Neural cell (in vitro differentiated cells): ENCODE measurements at regions not wholly inside any gene's neighbourhood (a gene's known extent, or its start where the extent isn't known, plus 50 kb on each side); places are given as distances from the start of the nearest gene placed in this dataset.

ENCODE experiments used
- H2AFZ ChIP-seq: fragments of 200-600, 300-800 bp; sonication (generic), shearing (Covaris generic); 2 replicates; pipeline ENCODE4 v1.6.0; 2014; ENCODE audit warnings: low read depth, mild to moderate bottlenecking, antibody characterized with exemption, low read length, moderate library complexity
- H3F3A ChIP-seq: fragments of 200-600 bp; shearing (Covaris generic); 2 replicates; pipeline ENCODE4 v1.6.1; 2016; ENCODE audit warnings: mild to moderate bottlenecking, moderate library complexity, mixed read lengths, antibody characterized with exemption, low read length; ENCODE audit not compliant: insufficient read depth, poor library complexity, severe bottlenecking
- H3K27ac ChIP-seq: fragments of 200-600, 300-800 bp; sonication (generic), shearing (Covaris generic); 2 replicates; pipeline ENCODE4 v1.5.1; 2014; ENCODE audit warnings: mild to moderate bottlenecking, low read length, moderate library complexity
- H3K27me3 ChIP-seq: fragments of 300-800, 200-600 bp; sonication (generic), shearing (Covaris generic); 2 replicates; pipeline ENCODE4 v1.6.0; 2014; ENCODE audit warnings: mild to moderate bottlenecking, low read depth, low read length, moderate library complexity; ENCODE audit not compliant: insufficient read depth
- H3K36me3 ChIP-seq: fragments of 300-800, 200-600 bp; sonication (generic), shearing (Covaris generic); 2 replicates; pipeline ENCODE4 v1.5.1; 2014; ENCODE audit warnings: mild to moderate bottlenecking, antibody characterized with exemption, low read length, moderate library complexity; ENCODE audit not compliant: insufficient read depth
- H3K4me2 ChIP-seq: fragments of 300-800, 200-600 bp; sonication (generic), shearing (Covaris generic); 2 replicates; pipeline ENCODE4 v1.6.0; 2014; ENCODE audit warnings: mild to moderate bottlenecking, low read length
- H3K4me3 ChIP-seq: fragments of 300-800, 200-600 bp; sonication (generic), shearing (Covaris generic); 2 replicates; pipeline ENCODE4 v1.5.1; 2014; ENCODE audit warnings: mild to moderate bottlenecking, low read length, moderate library complexity
- H3K79me2 ChIP-seq: fragments of 200-600 bp; shearing (Covaris generic); replicated peaks from 2 replicates; pipeline ENCODE4 v1.6.0; 2014; ENCODE audit warnings: mild to moderate bottlenecking, low read length, moderate library complexity; ENCODE audit not compliant: insufficient read depth
- H3K9ac ChIP-seq: fragments of 300-800, 200-600 bp; sonication (generic), shearing (Covaris generic); 2 replicates; pipeline ENCODE4 v1.6.1; 2016; ENCODE audit warnings: mild to moderate bottlenecking, low read length, mixed read lengths
- H3K9me2 ChIP-seq: fragments of 200-600 bp; shearing (Covaris generic); 2 replicates; pipeline ENCODE4 v1.6.1; 2016; ENCODE audit warnings: mild to moderate bottlenecking, low read length, mixed read lengths; ENCODE audit not compliant: insufficient read depth
- H3K9me3 ChIP-seq: fragments of 200-600, 300-800 bp; sonication (generic), shearing (Covaris generic); 2 replicates; pipeline ENCODE4 v1.6.1; 2016; ENCODE audit warnings: mild to moderate bottlenecking, mixed run types, low read length, moderate library complexity, mixed read lengths
- H4K20me1 ChIP-seq: fragments of 200-600 bp; shearing (Covaris generic); 2 replicates; pipeline ENCODE4 v1.6.1; 2016; ENCODE audit warnings: mild to moderate bottlenecking, mixed run types; ENCODE audit not compliant: insufficient read depth
- EP300 ChIP-seq: fragments of 450-650 bp; conservative IDR thresholded peaks from 2 replicates; pipeline ENCODE4 v1.6.1; 2014; ENCODE audit warnings: antibody characterized with exemption, mild to moderate bottlenecking, moderate library complexity; ENCODE audit not compliant: poor library complexity, severe bottlenecking
- EZH2 ChIP-seq: fragments of 200-600, 300-800 bp; shearing (Covaris generic), sonication (generic); IDR thresholded peaks from 2 replicates; pipeline ENCODE4 v1.6.1; 2014; ENCODE audit warnings: antibody characterized with exemption, low read length, borderline replicate concordance, mild to moderate bottlenecking; ENCODE audit not compliant: insufficient read depth, poor library complexity, severe bottlenecking
- MXI1 ChIP-seq: fragments of 450-650 bp; conservative IDR thresholded peaks from 2 replicates; pipeline ENCODE4 v1.6.1; 2014; ENCODE audit warnings: antibody characterized with exemption, mild to moderate bottlenecking; ENCODE audit not compliant: poor library complexity, severe bottlenecking
- POLR2AphosphoS5 ChIP-seq: IDR thresholded peaks from 2 replicates; pipeline ENCODE4 v1.6.1; 2012
- RAD21 ChIP-seq: fragments of 450-650 bp; conservative IDR thresholded peaks from 2 replicates; pipeline ENCODE4 v1.6.1; 2014; ENCODE audit warnings: antibody characterized with exemption, mild to moderate bottlenecking, moderate library complexity
- SMC3 ChIP-seq: fragments of 450-650 bp; conservative IDR thresholded peaks from 2 replicates; pipeline ENCODE4 v1.6.1; 2014; ENCODE audit warnings: antibody characterized with exemption, mild to moderate bottlenecking, moderate library complexity; ENCODE audit not compliant: poor library complexity
- TAF1 ChIP-seq: IDR thresholded peaks from 2 replicates; pipeline ENCODE4 v1.6.1; 2012; ENCODE audit warnings: low read depth
- TF ChIP-seq, protein P1 (sequence below): fragments of 450-650 bp; IDR thresholded peaks from 2 replicates; pipeline ENCODE4 v1.5.1; 2014; ENCODE audit warnings: antibody characterized with exemption, mild to moderate bottlenecking, moderate library complexity; ENCODE audit not compliant: poor library complexity, severe bottlenecking
- TF ChIP-seq, protein P2 (sequence below): IDR thresholded peaks from 2 replicates; pipeline ENCODE4 v1.6.1; 2012; ENCODE audit warnings: borderline replicate concordance

DNA sequence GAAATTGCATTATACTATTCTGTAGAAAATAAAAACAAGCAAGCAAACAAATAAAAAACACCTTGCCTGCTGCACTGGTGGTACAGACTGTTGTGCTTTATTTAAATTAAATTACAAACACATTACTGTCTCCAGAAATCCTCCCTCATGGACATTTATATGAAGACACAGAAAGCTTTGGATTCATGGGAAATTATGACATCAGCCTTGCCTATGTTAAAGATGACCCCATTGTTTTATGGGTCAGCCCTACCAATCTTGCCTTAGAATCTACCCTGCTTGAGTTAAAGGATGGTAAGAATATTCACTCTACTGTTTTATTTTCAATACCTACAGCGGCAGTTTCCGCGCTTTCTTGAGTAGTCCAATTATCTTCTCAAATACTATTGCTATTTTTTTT lies 1379.9 kb downstream of the TECRL start:
- H4K20me1 ChIP-seq = no peaks in the 10 kb centered on the region
- no peaks in the 10 kb centered on the region for H3K9me2 ChIP-seq
- no peak overlapping the region for H3K27ac ChIP-seq
- H3K79me2 ChIP-seq = no peaks in the 10 kb centered on the region
- H3K9ac ChIP-seq = no peak overlapping the region
- H3K9me3 ChIP-seq = no peaks in the 10 kb centered on the region
- H3K4me3 ChIP-seq = no peak overlapping the region
- no peak overlapping the region for H3K4me2 ChIP-seq
- no peaks in the 10 kb centered on the region for H3K36me3 ChIP-seq
- no peaks in the 10 kb centered on the region for H3K27me3 ChIP-seq
- no peaks in the 10 kb centered on the region for H3F3A ChIP-seq
- TF ChIP-seq MXI1 (no peak), SMC3 (no peak), POLR2AphosphoS5 (no peak), TAF1 (no peak), RAD21 (no peak), EP300 (no peak), EZH2 (no peak)
- TF ChIP-seq, protein P1, sequence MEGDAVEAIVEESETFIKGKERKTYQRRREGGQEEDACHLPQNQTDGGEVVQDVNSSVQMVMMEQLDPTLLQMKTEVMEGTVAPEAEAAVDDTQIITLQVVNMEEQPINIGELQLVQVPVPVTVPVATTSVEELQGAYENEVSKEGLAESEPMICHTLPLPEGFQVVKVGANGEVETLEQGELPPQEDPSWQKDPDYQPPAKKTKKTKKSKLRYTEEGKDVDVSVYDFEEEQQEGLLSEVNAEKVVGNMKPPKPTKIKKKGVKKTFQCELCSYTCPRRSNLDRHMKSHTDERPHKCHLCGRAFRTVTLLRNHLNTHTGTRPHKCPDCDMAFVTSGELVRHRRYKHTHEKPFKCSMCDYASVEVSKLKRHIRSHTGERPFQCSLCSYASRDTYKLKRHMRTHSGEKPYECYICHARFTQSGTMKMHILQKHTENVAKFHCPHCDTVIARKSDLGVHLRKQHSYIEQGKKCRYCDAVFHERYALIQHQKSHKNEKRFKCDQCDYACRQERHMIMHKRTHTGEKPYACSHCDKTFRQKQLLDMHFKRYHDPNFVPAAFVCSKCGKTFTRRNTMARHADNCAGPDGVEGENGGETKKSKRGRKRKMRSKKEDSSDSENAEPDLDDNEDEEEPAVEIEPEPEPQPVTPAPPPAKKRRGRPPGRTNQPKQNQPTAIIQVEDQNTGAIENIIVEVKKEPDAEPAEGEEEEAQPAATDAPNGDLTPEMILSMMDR = no peak
- TF ChIP-seq, protein P2, sequence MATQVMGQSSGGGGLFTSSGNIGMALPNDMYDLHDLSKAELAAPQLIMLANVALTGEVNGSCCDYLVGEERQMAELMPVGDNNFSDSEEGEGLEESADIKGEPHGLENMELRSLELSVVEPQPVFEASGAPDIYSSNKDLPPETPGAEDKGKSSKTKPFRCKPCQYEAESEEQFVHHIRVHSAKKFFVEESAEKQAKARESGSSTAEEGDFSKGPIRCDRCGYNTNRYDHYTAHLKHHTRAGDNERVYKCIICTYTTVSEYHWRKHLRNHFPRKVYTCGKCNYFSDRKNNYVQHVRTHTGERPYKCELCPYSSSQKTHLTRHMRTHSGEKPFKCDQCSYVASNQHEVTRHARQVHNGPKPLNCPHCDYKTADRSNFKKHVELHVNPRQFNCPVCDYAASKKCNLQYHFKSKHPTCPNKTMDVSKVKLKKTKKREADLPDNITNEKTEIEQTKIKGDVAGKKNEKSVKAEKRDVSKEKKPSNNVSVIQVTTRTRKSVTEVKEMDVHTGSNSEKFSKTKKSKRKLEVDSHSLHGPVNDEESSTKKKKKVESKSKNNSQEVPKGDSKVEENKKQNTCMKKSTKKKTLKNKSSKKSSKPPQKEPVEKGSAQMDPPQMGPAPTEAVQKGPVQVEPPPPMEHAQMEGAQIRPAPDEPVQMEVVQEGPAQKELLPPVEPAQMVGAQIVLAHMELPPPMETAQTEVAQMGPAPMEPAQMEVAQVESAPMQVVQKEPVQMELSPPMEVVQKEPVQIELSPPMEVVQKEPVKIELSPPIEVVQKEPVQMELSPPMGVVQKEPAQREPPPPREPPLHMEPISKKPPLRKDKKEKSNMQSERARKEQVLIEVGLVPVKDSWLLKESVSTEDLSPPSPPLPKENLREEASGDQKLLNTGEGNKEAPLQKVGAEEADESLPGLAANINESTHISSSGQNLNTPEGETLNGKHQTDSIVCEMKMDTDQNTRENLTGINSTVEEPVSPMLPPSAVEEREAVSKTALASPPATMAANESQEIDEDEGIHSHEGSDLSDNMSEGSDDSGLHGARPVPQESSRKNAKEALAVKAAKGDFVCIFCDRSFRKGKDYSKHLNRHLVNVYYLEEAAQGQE = no peak
- H2AFZ ChIP-seq = no peak overlapping the region

DNA sequence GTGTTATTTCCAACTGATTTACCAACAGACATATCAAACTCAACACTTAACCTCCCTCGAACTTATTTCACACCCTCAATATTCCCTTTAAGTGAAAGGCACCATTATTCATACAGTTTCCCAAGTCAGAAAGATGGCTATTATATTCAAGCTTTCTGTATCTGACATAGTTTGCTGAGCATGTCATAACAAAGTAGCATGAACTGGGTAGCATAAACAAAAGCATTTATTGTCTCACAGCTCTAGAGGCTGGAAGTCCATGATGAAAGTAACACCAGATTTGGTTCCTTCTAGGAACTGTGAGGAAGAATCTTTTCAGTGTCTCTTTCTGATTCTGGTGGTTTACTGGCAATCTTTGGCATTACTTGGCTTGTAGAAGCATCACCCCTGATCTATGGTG lies 1388.6 kb downstream of the TECRL start:
- TF ChIP-seq EP300 (no peak), POLR2AphosphoS5 (peak; percentile 18)
- TF ChIP-seq, protein P1 = no peak
- Histone ChIP-seq H3K9ac (no peak overlapping the region), H3K36me3 (no peaks in the 10 kb centered on the region), H3K27me3 (no peaks in the 10 kb centered on the region), H3K9me3 (no peaks in the 10 kb centered on the region), H3F3A (no peaks in the 10 kb centered on the region), H3K9me2 (no peaks in the 10 kb centered on the region), H2AFZ (no peak overlapping the region), H3K4me2 (no peak overlapping the region), H3K4me3 (no peak overlapping the region), H3K27ac (no peak overlapping the region), H4K20me1 (no peaks in the 10 kb centered on the region), H3K79me2 (no peaks in the 10 kb centered on the region)
